ENCODE measurements at regions not wholly inside any gene's neighbourhood (a gene's known extent, or its start where the extent isn't known, plus 50 kb on each side); places are given as distances from the start of the nearest gene placed in this dataset.

DNA sequence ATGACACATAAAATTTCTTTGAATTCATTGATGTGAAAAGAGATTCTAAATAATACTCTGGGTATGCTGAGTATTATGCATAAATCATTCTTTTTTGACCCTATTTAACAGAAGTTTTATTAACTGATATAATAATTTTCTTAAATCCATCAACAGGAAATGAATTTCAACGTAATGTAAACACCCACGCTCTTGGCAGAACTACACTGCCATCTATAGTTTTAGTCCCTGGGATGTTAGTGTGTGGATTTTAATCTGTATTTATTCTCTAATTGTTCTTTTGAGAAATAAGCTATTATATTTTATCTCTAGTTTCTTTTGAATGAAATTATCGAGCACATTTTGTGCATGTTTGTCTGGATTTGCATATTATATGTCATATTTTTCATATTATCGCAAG, 666.8 kb upstream of the NDST4 start:
- no peaks in the 10 kb centered on the region for H3K27me3 ChIP-seq
- no peaks in the 10 kb centered on the region for H3K9me3 ChIP-seq
- no peak overlapping the region for H3K27ac ChIP-seq
- no peak for DNase-seq (ENCODE audit: low spot score in 2 of 2)
- TF ChIP-seq, protein P1, sequence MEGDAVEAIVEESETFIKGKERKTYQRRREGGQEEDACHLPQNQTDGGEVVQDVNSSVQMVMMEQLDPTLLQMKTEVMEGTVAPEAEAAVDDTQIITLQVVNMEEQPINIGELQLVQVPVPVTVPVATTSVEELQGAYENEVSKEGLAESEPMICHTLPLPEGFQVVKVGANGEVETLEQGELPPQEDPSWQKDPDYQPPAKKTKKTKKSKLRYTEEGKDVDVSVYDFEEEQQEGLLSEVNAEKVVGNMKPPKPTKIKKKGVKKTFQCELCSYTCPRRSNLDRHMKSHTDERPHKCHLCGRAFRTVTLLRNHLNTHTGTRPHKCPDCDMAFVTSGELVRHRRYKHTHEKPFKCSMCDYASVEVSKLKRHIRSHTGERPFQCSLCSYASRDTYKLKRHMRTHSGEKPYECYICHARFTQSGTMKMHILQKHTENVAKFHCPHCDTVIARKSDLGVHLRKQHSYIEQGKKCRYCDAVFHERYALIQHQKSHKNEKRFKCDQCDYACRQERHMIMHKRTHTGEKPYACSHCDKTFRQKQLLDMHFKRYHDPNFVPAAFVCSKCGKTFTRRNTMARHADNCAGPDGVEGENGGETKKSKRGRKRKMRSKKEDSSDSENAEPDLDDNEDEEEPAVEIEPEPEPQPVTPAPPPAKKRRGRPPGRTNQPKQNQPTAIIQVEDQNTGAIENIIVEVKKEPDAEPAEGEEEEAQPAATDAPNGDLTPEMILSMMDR (IDR thresholded peaks at IDR 0.05) = no peak
- TF ChIP-seq POLR2A (IDR thresholded peaks at IDR 0.05) (no peak), EP300 (IDR thresholded peaks at IDR 0.05) (no peak)
- H3K4me3 ChIP-seq = no peak overlapping the region
- 50 to 54% methylated on average over 4 of the region's 4 CpGs for WGBS, 2 donors
- H3K4me1 ChIP-seq = no peaks in the 10 kb centered on the region
- H3K36me3 ChIP-seq = no peaks in the 10 kb centered on the region

DNA sequence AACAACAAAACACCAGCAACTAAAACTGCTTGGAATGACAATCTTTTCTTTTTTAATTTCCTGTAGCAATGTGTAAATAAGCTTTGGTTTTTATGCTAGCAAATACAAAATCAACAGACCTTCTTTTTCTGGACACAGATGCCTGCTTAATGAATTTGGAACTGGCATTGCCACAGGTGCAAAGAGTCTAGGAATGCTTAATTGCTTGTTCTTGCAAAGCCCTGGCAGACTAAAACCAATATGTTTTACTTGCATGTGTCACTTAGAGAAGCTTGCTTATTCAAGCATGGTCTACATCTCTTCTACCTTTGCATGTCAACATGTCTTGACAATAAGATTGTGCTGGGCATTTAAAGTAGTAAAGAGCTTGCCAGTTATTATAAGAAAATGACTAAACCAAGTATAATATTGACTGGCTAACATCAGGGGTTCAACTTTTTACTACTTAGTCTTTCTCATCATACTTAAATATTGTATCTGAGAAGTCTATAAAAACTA, 656.7 kb upstream of the NDST4 start:
- Histone ChIP-seq H3K36me3 (no peaks in the 10 kb centered on the region), H3K27ac (no peak overlapping the region), H3K4me1 (no peaks in the 10 kb centered on the region), H3K4me3 (no peak overlapping the region), H3K9me3 (no peaks in the 10 kb centered on the region), H3K27me3 (no peaks in the 10 kb centered on the region)
- no peak for DNase-seq (ENCODE audit: low spot score in 2 of 2)
- TF ChIP-seq POLR2A (IDR thresholded peaks at IDR 0.05) = no peak
- TF ChIP-seq, protein P1 (IDR thresholded peaks at IDR 0.05) = no peak
- TF ChIP-seq EP300 (IDR thresholded peaks at IDR 0.05) = no peak

DNA sequence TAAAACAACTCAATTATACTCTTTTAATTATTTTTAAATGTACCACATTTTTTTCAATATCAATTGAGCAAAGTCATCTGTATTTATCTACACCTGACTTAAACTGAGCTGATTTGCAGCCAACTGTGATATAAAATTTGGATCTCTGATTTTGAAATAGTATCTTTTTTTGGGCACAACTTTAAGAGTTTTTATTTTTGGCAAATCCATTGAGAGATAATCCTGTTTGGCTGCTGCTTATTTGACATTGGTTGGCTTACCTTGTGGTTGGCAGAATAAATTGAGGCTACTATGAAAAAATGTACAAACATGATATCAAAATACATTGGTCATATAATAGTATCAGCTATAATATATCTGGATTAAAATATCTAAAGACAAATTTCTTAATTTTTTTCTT, 656.0 kb upstream of the NDST4 start:
- Histone ChIP-seq H3K4me3 (no peak overlapping the region), H3K9me3 (no peaks in the 10 kb centered on the region), H3K36me3 (no peaks in the 10 kb centered on the region), H3K27me3 (no peaks in the 10 kb centered on the region), H3K4me1 (no peaks in the 10 kb centered on the region), H3K27ac (no peak overlapping the region)
- no peak for DNase-seq (ENCODE audit: low spot score in 2 of 2)
- TF ChIP-seq EP300 (IDR thresholded peaks at IDR 0.05) (no peak), POLR2A (IDR thresholded peaks at IDR 0.05) (no peak)
- TF ChIP-seq, protein P1 (IDR thresholded peaks at IDR 0.05) = no peak

DNA sequence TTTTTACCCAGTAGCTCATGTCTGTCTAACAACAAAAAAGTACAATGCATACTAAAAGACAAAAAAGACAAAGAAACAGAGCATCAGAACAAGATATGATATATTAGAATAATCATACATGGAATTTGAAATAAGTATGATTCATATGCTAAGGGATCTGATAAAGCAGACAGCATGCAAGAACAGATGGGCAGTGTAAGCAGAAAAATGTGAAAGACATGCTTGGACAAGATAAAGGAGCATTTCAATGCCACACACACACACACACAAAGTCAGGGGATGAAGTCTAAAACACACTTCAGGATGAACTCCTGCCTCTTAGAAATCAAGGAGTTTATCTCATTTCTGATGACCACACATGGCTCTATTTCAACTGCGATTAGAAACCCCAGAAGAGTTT, 649.6 kb upstream of the NDST4 start:
- no peak for DNase-seq (ENCODE audit: low spot score in 2 of 2)
- Histone ChIP-seq H3K9me3 (no peaks in the 10 kb centered on the region), H3K4me1 (no peaks in the 10 kb centered on the region), H3K36me3 (no peaks in the 10 kb centered on the region), H3K27ac (no peak overlapping the region), H3K27me3 (no peaks in the 10 kb centered on the region), H3K4me3 (no peak overlapping the region)
- TF ChIP-seq EP300 (IDR thresholded peaks at IDR 0.05) (no peak), POLR2A (IDR thresholded peaks at IDR 0.05) (no peak)
- TF ChIP-seq, protein P1 (IDR thresholded peaks at IDR 0.05) = no peak
- WGBS, 2 donors = 71 to 89% methylated on average over 1 of the region's 1 CpG

DNA sequence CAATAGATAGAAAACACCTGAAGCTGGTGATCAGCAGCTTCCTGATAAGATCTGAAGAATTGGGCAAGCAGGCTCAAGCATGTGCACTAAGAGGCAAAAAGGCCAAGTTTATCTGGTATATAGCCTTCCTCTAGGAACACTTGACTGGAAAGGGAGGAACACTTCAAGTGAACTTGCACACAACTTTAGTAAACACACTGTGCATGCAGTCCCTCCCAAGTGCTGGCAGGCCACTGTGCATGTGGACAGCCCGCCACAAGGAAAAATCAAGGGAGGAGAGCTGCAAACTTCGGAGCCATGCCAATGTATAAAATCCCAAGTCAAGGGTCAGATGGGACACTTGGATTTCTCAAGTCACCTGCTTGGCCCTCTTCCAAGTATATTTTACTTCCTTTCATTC, 645.8 kb upstream of the NDST4 start:
- Histone ChIP-seq H3K36me3 (no peaks in the 10 kb centered on the region), H3K4me3 (no peak overlapping the region), H3K27ac (no peak overlapping the region), H3K27me3 (no peaks in the 10 kb centered on the region), H3K9me3 (no peaks in the 10 kb centered on the region), H3K4me1 (no peaks in the 10 kb centered on the region)
- DNase-seq (ENCODE audit: low spot score in 2 of 2) = no peak
- TF ChIP-seq EP300 (IDR thresholded peaks at IDR 0.05) = no peak
- TF ChIP-seq POLR2A (IDR thresholded peaks at IDR 0.05) = no peak
- TF ChIP-seq, protein P1 (IDR thresholded peaks at IDR 0.05) = no peak
- 95% methylated on average over 2 of the region's 2 CpGs for WGBS, 2 donors

Data from tibial nerve (tissue), 4 donors.